ENCODE measurements at regions not wholly inside any gene's neighbourhood (a gene's known extent, or its start where the extent isn't known, plus 50 kb on each side); places are given as distances from the start of the nearest gene placed in this dataset.

- TF ChIP-seq POLR2A (IDR thresholded peaks at IDR 0.05) (no peak), CTCF (IDR thresholded peaks at IDR 0.05 in 8 of 11, conservative IDR thresholded peaks at IDR 0.05 in 3 of 11) (no peak)
These were observed 258.0 kb upstream of the ATP2B1 start for GRCh38 chr12:89966495-89967240.

All from spleen (tissue), 7 donors.